ENCODE measurements at regions not wholly inside any gene's neighbourhood (a gene's known extent, or its start where the extent isn't known, plus 50 kb on each side); places are given as distances from the start of the nearest gene placed in this dataset.

GRCh38 chr21:19268686-19269085, 865.1 kb upstream of the TMPRSS15 start:
- DNase-seq (ENCODE audit: low spot score in 2 of 2), result no peak
- no peaks in the 10 kb centered on the region for H3K27me3 Mint-ChIP-seq
- no peaks in the 10 kb centered on the region for H3K36me3 Mint-ChIP-seq
- H3K9me3 Mint-ChIP-seq, result peaks cover 2% of the 10 kb centered on the region
- no peaks in the 10 kb centered on the region for H3K4me1 Mint-ChIP-seq
- H3K27ac Mint-ChIP-seq, result no peak overlapping the region
- no peak for ATAC-seq (ENCODE audit: low read depth)
- H3K4me3 Mint-ChIP-seq, result no peak overlapping the region

DNA sequence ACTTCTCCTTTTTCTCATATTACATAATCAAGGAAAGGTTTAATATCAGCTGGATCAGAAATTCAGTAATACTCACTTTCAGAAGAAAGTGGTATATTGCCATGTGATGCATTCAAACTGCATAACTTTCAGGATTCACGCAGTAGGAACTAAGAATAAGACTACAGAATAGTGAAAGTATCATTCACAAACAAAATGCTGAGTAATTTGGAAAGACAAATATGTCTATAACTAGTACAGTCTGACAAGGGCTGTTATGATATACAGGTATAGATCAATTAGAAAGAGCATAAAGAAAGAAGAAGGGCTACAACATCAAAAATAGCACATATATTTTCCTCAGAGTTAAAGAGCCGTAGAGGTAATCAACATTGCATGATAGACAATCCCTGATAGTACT, 871.5 kb upstream of the TMPRSS15 start:
- Mint-ChIP-seq H3K27me3 (no peaks in the 10 kb centered on the region), H3K4me3 (no peak overlapping the region), H3K4me1 (no peaks in the 10 kb centered on the region), H3K36me3 (no peaks in the 10 kb centered on the region), H3K27ac (no peak overlapping the region), H3K9me3 (no peaks in the 10 kb centered on the region)
- ATAC-seq (ENCODE audit: low read depth) (no peak), DNase-seq (ENCODE audit: low spot score in 2 of 2) (no peak)

DNA sequence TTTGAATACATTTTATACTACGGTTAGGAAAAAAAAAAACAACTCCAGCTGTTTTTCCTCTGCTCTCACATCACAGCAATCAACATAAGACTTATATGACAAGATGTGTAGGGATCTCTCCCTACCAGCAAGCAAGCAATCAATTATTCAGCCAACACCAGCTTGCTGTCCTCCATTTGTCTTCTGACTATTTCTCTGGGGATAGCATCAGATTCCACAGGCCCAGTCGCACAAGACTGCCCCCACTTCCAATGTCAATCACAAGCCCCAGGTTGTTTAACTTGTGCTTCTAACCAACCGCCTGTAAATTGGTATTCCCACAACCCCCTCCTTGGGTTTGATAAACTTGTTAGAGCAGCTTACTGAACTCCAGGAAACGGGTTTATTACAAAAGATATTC, 873.1 kb upstream of the TMPRSS15 start:
- H3K36me3 Mint-ChIP-seq, result no peaks in the 10 kb centered on the region
- no peak for DNase-seq (ENCODE audit: low spot score in 2 of 2)
- H3K27ac Mint-ChIP-seq, result no peak overlapping the region
- H3K9me3 Mint-ChIP-seq, result no peaks in the 10 kb centered on the region
- ATAC-seq (ENCODE audit: low read depth), result no peak
- no peak overlapping the region for H3K4me3 Mint-ChIP-seq
- no peaks in the 10 kb centered on the region for H3K27me3 Mint-ChIP-seq
- no peaks in the 10 kb centered on the region for H3K4me1 Mint-ChIP-seq

DNA sequence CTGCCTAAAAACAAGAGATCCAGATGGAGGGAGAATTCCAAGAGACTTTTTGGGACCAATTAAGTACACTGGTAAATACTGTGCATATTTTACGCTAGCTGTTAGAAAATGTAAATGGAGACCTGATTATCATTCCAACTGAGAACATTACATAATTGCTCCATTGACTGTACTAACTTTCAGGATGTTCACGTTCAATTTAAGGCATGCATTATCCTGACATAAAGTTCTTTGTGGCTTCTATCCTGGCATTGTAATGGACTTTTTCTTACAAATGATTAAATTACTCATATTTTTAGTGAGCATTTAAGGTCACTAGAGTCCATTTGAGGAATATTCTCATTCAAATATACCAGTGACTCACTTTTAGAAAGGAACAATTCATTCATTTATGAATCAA, 883.3 kb upstream of the TMPRSS15 start:
- H3K4me3 Mint-ChIP-seq, result no peak overlapping the region
- no peaks in the 10 kb centered on the region for H3K9me3 Mint-ChIP-seq
- no peaks in the 10 kb centered on the region for H3K36me3 Mint-ChIP-seq
- ATAC-seq (ENCODE audit: low read depth) (no peak), DNase-seq (ENCODE audit: low spot score in 2 of 2) (no peak)
- H3K27me3 Mint-ChIP-seq, result no peaks in the 10 kb centered on the region
- no peak overlapping the region for H3K27ac Mint-ChIP-seq
- no peaks in the 10 kb centered on the region for H3K4me1 Mint-ChIP-seq

- no peak for DNase-seq (ENCODE audit: low spot score in 2 of 2)
- H3K27me3 Mint-ChIP-seq, result no peaks in the 10 kb centered on the region
- H3K4me1 Mint-ChIP-seq, result no peaks in the 10 kb centered on the region
- H3K27ac Mint-ChIP-seq, result no peak overlapping the region
- H3K9me3 Mint-ChIP-seq, result peaks cover 2% of the 10 kb centered on the region
- H3K36me3 Mint-ChIP-seq, result no peaks in the 10 kb centered on the region
- ATAC-seq (ENCODE audit: low read depth), result no peak
- no peak overlapping the region for H3K4me3 Mint-ChIP-seq
Measured at GRCh38 chr21:19290328-19290727, 886.7 kb upstream of the TMPRSS15 start.

GRCh38 chr21:19320291-19320690, 916.7 kb upstream of the TMPRSS15 start:
- DNase-seq (ENCODE audit: low spot score in 2 of 2) (no peak), ATAC-seq (ENCODE audit: low read depth) (no peak)
- Mint-ChIP-seq H3K27me3 (no peaks in the 10 kb centered on the region), H3K4me3 (no peak overlapping the region), H3K27ac (no peak overlapping the region), H3K36me3 (no peaks in the 10 kb centered on the region), H3K9me3 (peaks cover 2% of the 10 kb centered on the region), H3K4me1 (no peaks in the 10 kb centered on the region)

- no peak overlapping the region for H3K4me3 Mint-ChIP-seq
- ATAC-seq (ENCODE audit: low read depth) (no peak), DNase-seq (ENCODE audit: low spot score in 2 of 2) (no peak)
- H3K9me3 Mint-ChIP-seq, result no peaks in the 10 kb centered on the region
- H3K27ac Mint-ChIP-seq, result no peak overlapping the region
- no peaks in the 10 kb centered on the region for H3K4me1 Mint-ChIP-seq
- H3K27me3 Mint-ChIP-seq, result no peaks in the 10 kb centered on the region
- no peaks in the 10 kb centered on the region for H3K36me3 Mint-ChIP-seq
Measured at GRCh38 chr21:19321688-19322087, 918.1 kb upstream of the TMPRSS15 start.

DNA sequence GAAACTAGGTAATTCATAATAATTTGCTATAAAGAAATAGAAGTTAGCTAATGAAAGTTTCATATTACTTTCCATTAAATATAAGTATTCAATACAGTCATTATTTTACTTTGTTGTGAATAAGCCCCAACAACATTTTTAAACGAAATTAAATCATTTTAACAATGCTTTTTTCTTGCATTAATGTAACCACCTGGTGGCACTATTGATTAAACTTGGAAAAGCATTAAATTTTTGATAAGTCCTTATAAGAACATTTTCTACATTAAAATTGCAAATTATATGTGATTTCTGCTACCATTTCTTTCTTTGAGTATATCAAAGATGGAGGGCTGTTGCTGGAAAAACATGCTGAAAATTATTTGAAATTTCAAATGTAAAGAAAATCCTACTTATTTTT, 918.8 kb upstream of the TMPRSS15 start:
- Mint-ChIP-seq H3K36me3 (no peaks in the 10 kb centered on the region), H3K27ac (no peak overlapping the region), H3K27me3 (no peaks in the 10 kb centered on the region), H3K4me3 (no peak overlapping the region), H3K9me3 (no peaks in the 10 kb centered on the region), H3K4me1 (no peaks in the 10 kb centered on the region)
- DNase-seq (ENCODE audit: low spot score in 2 of 2), result no peak
- no peak for ATAC-seq (ENCODE audit: low read depth)

GRCh38 chr21:19326531-19327319, 923.1 kb upstream of the TMPRSS15 start:
- DNase-seq (ENCODE audit: low spot score in 2 of 2), result no peak
- no peaks in the 10 kb centered on the region for H3K27me3 Mint-ChIP-seq
- H3K36me3 Mint-ChIP-seq, result no peaks in the 10 kb centered on the region
- ATAC-seq (ENCODE audit: low read depth), result no peak
- H3K4me1 Mint-ChIP-seq, result no peaks in the 10 kb centered on the region
- no peak overlapping the region for H3K4me3 Mint-ChIP-seq
- no peak overlapping the region for H3K27ac Mint-ChIP-seq
- peaks cover 3% of the 10 kb centered on the region for H3K9me3 Mint-ChIP-seq

GRCh38 chr21:19328954-19329353, 925.4 kb upstream of the TMPRSS15 start:
- H3K4me1 Mint-ChIP-seq, result no peaks in the 10 kb centered on the region
- H3K27ac Mint-ChIP-seq, result no peak overlapping the region
- H3K4me3 Mint-ChIP-seq, result no peak overlapping the region
- H3K36me3 Mint-ChIP-seq, result no peaks in the 10 kb centered on the region
- H3K27me3 Mint-ChIP-seq, result no peaks in the 10 kb centered on the region
- DNase-seq (ENCODE audit: low spot score in 2 of 2) (no peak), ATAC-seq (ENCODE audit: low read depth) (no peak)
- H3K9me3 Mint-ChIP-seq, result peaks cover 3% of the 10 kb centered on the region

DNA sequence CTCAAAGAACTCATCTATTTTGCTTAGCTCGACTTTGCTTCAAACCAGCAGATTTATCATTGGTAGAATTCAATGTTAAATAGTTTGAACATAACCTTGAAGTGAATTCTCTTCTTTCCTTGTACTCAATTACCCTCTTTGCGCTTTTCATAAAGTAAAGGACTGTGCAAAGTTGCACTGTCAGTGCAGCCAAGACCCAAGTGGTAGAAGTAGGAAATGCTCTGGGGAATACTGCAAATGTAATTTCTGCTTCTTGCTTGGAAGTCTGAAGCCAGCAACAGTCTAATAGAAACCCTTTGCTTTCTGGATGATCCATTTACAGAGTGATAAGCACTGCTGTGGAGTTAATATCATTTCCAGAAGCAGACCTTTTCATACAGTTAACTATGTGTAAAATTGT, 936.7 kb upstream of the TMPRSS15 start:
- DNase-seq (ENCODE audit: low spot score in 2 of 2), result no peak
- peaks cover 1% of the 10 kb centered on the region for H3K9me3 Mint-ChIP-seq
- H3K27ac Mint-ChIP-seq, result no peak overlapping the region
- no peaks in the 10 kb centered on the region for H3K27me3 Mint-ChIP-seq
- no peaks in the 10 kb centered on the region for H3K36me3 Mint-ChIP-seq
- ATAC-seq (ENCODE audit: low read depth), result no peak
- no peaks in the 10 kb centered on the region for H3K4me1 Mint-ChIP-seq
- H3K4me3 Mint-ChIP-seq, result no peak overlapping the region

GRCh38 chr21:19340954-19341353, 937.4 kb upstream of the TMPRSS15 start:
- peaks cover 1% of the 10 kb centered on the region for H3K9me3 Mint-ChIP-seq
- DNase-seq (ENCODE audit: low spot score in 2 of 2), result no peak
- no peaks in the 10 kb centered on the region for H3K4me1 Mint-ChIP-seq
- H3K36me3 Mint-ChIP-seq, result no peaks in the 10 kb centered on the region
- H3K27ac Mint-ChIP-seq, result no peak overlapping the region
- ATAC-seq (ENCODE audit: low read depth), result no peak
- no peak overlapping the region for H3K4me3 Mint-ChIP-seq
- no peaks in the 10 kb centered on the region for H3K27me3 Mint-ChIP-seq

GRCh38 chr21:19343711-19344110, 940.1 kb upstream of the TMPRSS15 start:
- H3K4me3 Mint-ChIP-seq, result no peak overlapping the region
- H3K4me1 Mint-ChIP-seq, result no peaks in the 10 kb centered on the region
- peaks cover 1% of the 10 kb centered on the region for H3K9me3 Mint-ChIP-seq
- no peak for ATAC-seq (ENCODE audit: low read depth)
- H3K27me3 Mint-ChIP-seq, result no peaks in the 10 kb centered on the region
- DNase-seq (ENCODE audit: low spot score in 2 of 2), result no peak
- H3K27ac Mint-ChIP-seq, result no peak overlapping the region
- H3K36me3 Mint-ChIP-seq, result no peaks in the 10 kb centered on the region

GRCh38 chr21:19350286-19350685, 946.7 kb upstream of the TMPRSS15 start:
- no peak overlapping the region for H3K4me3 Mint-ChIP-seq
- no peaks in the 10 kb centered on the region for H3K36me3 Mint-ChIP-seq
- no peaks in the 10 kb centered on the region for H3K9me3 Mint-ChIP-seq
- H3K27ac Mint-ChIP-seq, result no peak overlapping the region
- no peaks in the 10 kb centered on the region for H3K4me1 Mint-ChIP-seq
- no peaks in the 10 kb centered on the region for H3K27me3 Mint-ChIP-seq
- DNase-seq (ENCODE audit: low spot score in 2 of 2) (no peak), ATAC-seq (ENCODE audit: low read depth) (no peak)

GRCh38 chr21:19353256-19353655, 949.7 kb upstream of the TMPRSS15 start:
- DNase-seq (ENCODE audit: low spot score in 2 of 2) (no peak), ATAC-seq (ENCODE audit: low read depth) (no peak)
- Mint-ChIP-seq H3K27ac (no peak overlapping the region), H3K27me3 (no peaks in the 10 kb centered on the region), H3K9me3 (no peaks in the 10 kb centered on the region), H3K4me1 (no peaks in the 10 kb centered on the region), H3K36me3 (no peaks in the 10 kb centered on the region), H3K4me3 (no peak overlapping the region)
